Erythroblast (primary cell): ENCODE measurements at regions not wholly inside any gene's neighbourhood (a gene's known extent, or its start where the extent isn't known, plus 50 kb on each side); places are given as distances from the start of the nearest gene placed in this dataset.

Experiments used
- GATA1 ChIP-seq: IDR thresholded peaks from 2 replicates; pipeline ENCODE4 v1.6.1; 2011; ENCODE audit warnings: low read depth, mild to moderate bottlenecking, control low read depth, low read length, moderate library complexity
- POLR2A ChIP-seq: IDR thresholded peaks from 2 replicates; pipeline ENCODE4 v1.6.1; 2011; ENCODE audit warnings: mild to moderate bottlenecking, low read length

- TF ChIP-seq POLR2A: no peak
- TF ChIP-seq GATA1: no peak
Observed at GRCh38 chr2:204133476-204133875, 196.9 kb downstream of the ICOS start.
